GM18870 (cell line): ENCODE measurements at regions not wholly inside any gene's neighbourhood (a gene's known extent, or its start where the extent isn't known, plus 50 kb on each side); places are given as distances from the start of the nearest gene placed in this dataset.

Experiments used
- ATAC-seq: cut with Tn5 transposase; IDR thresholded peaks from one replicate; pipeline ENCODE4 v1.9.1; 2021; ENCODE audit warnings: moderate library complexity; ENCODE audit not compliant: unreplicated experiment

GRCh38 chr7:41878309-41879295 is 175.7 kb upstream of the INHBA start:
- ATAC-seq, result no peak

GRCh38 chr7:41877118-41877517 is 174.2 kb upstream of the INHBA start:
- ATAC-seq, result no peak

GRCh38 chr7:41875513-41875912 is 172.6 kb upstream of the INHBA start:
- no peak for ATAC-seq

GRCh38 chr7:41874201-41874785 is 171.4 kb upstream of the INHBA start:
- ATAC-seq, result no peak

- no peak for ATAC-seq
These were observed 170.9 kb upstream of the INHBA start for GRCh38 chr7:41873741-41874140.

GRCh38 chr7:41872966-41873365 is 170.1 kb upstream of the INHBA start:
- no peak for ATAC-seq

GRCh38 chr7:41870461-41871138 is 167.7 kb upstream of the INHBA start:
- peak; percentile 76 for ATAC-seq

- peak; percentile 26 for ATAC-seq
These were observed 167.1 kb upstream of the INHBA start for GRCh38 chr7:41869997-41870396.

- ATAC-seq, result no peak
These were observed 166.7 kb upstream of the INHBA start for GRCh38 chr7:41869596-41869995.

GRCh38 chr7:41869091-41869490 is 166.2 kb upstream of the INHBA start:
- ATAC-seq, result no peak

- ATAC-seq, result no peak
These were observed 164.9 kb upstream of the INHBA start for GRCh38 chr7:41867639-41868280.

- ATAC-seq, result no peak
These were observed 159.4 kb upstream of the INHBA start for GRCh38 chr7:41862261-41862660.

GRCh38 chr7:41861642-41862041 is 158.8 kb upstream of the INHBA start:
- no peak for ATAC-seq

- no peak for ATAC-seq
These were observed 155.3 kb upstream of the INHBA start for GRCh38 chr7:41858201-41858600.

GRCh38 chr7:41855798-41856197 is 152.9 kb upstream of the INHBA start:
- ATAC-seq, result no peak

GRCh38 chr7:41847606-41848005 is 144.7 kb upstream of the INHBA start:
- ATAC-seq, result no peak

GRCh38 chr7:41847151-41847550 is 144.3 kb upstream of the INHBA start:
- no peak for ATAC-seq

- ATAC-seq, result no peak
These were observed 140.1 kb upstream of the INHBA start for GRCh38 chr7:41842956-41843355.

- ATAC-seq, result no peak
These were observed 135.0 kb upstream of the INHBA start for GRCh38 chr7:41837916-41838315.

- no peak for ATAC-seq
These were observed 133.2 kb upstream of the INHBA start for GRCh38 chr7:41835976-41836530.
